Tibial nerve (tissue), 4 donors: ENCODE measurements at regions not wholly inside any gene's neighbourhood (a gene's known extent, or its start where the extent isn't known, plus 50 kb on each side); places are given as distances from the start of the nearest gene placed in this dataset.

Experiments
- DNase-seq, 2 donors: peaks; one replicate each; pipeline ENCODE4 v3.0.0-alpha.2; 2019; ENCODE audit warnings: low spot score in 2 of 2
- H3K27ac ChIP-seq, 4 donors: fragments of 200-600 bp; sonication (generic) in 3 of 4; one replicate each; pipeline ENCODE4 v1.5.1; 2017 to 2019; ENCODE audit warnings: mild to moderate bottlenecking in 1 of 4
- H3K27me3 ChIP-seq, 2 donors: fragments of 200-600 bp; sonication (generic) in 1 of 2; one replicate each; pipeline versions ENCODE4 v1.5.1 to v1.6.0; 2017 to 2019
- H3K36me3 ChIP-seq, 3 donors: fragments of 200-600 bp; sonication (generic); one replicate each; pipeline ENCODE4 v1.5.1; 2018 to 2019
- H3K4me1 ChIP-seq, 4 donors: fragments of 200-600 bp; sonication (generic) in 3 of 4; one replicate each; pipeline ENCODE4 v1.5.1; 2017 to 2019
- H3K4me3 ChIP-seq, 4 donors: fragments of 200-600 bp; sonication (generic) in 3 of 4; one replicate each; pipeline ENCODE4 v1.5.1; 2017 to 2019; ENCODE audit warnings: mild to moderate bottlenecking in 1 of 4, moderate library complexity in 1 of 4
- H3K9me3 ChIP-seq, 4 donors: fragments of 200-600 bp; sonication (generic) in 3 of 4; one replicate each; pipeline ENCODE4 v1.5.1; 2017 to 2019
- CTCF ChIP-seq, 5 experiments: fragments of 200-600 bp in 3 of 5; fragments of 450-650 bp in 2 of 5; sonication (generic) in 3 of 5; IDR thresholded peaks; one replicate each; pipeline ENCODE4 v1.5.1; 2016 to 2019; ENCODE audit warnings: antibody characterized with exemption in 5 of 5, mild to moderate bottlenecking in 3 of 5, moderate library complexity in 2 of 5
- EP300 ChIP-seq, 2 donors: sonication (generic); formaldehyde crosslinking; IDR thresholded peaks; one replicate each; pipeline ENCODE4 v1.6.1; 2017; ENCODE audit warnings: antibody characterized with exemption in 2 of 2, mild to moderate bottlenecking in 1 of 2
- POLR2A ChIP-seq, 2 donors: fragments of 450-650 bp; IDR thresholded peaks; one replicate each; pipeline ENCODE4 v1.6.1; 2017; ENCODE audit warnings: antibody characterized with exemption in 2 of 2, mild to moderate bottlenecking in 2 of 2, moderate library complexity in 2 of 2
- WGBS, 2 donors: methylation state at CpG; one replicate each; pipeline ENCODE4 v1.1.5; 2018; 5-methylcytosine and 5-hydroxymethylcytosine counted together

DNA sequence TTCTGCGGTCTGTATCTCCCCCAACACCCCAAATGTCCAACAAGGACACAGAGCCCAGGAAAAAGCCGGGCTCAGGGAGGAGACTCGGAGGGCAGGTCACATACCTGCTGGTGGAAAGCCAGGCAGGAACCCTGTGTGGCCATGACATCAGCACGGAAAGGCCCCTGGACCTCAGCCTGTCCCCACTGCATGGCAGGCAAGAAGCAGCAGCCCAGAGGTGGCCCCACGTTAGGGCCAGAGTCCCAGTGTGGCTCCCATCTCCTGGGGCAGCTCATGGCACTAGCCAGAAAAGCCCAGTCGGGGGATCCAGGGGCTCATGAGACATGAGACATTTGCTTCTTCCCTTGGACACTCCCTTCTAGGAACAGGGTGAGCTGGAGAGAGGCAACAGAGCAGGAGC lies 258.7 kb downstream of the DLL1 start:
- H3K27ac ChIP-seq, result no peak overlapping the region
- no peaks in the 10 kb centered on the region for H3K4me1 ChIP-seq
- peaks cover 0 to 21% (median 0%) of the 10 kb centered on the region in 4 donors for H3K9me3 ChIP-seq
- no peaks in the 10 kb centered on the region for H3K27me3 ChIP-seq
- TF ChIP-seq POLR2A (IDR thresholded peaks at IDR 0.05) (no peak), EP300 (IDR thresholded peaks at IDR 0.05) (no peak), CTCF (IDR thresholded peaks at IDR 0.05) (no peak)
- WGBS, 2 donors, result 87 to 95% methylated on average over 6 of the region's 6 CpGs
- no peak overlapping the region for H3K4me3 ChIP-seq
- no peaks in the 10 kb centered on the region for H3K36me3 ChIP-seq
- DNase-seq, result no peak

- TF ChIP-seq POLR2A (IDR thresholded peaks at IDR 0.05) (no peak), EP300 (IDR thresholded peaks at IDR 0.05) (no peak), CTCF (IDR thresholded peaks at IDR 0.05) (no peak)
- WGBS, 2 donors, result 84 to 88% methylated on average over 11 of the region's 11 CpGs
- Histone ChIP-seq H3K36me3 (no peaks in the 10 kb centered on the region), H3K9me3 (peaks cover 0 to 16% (median 0%) of the 10 kb centered on the region in 4 donors), H3K27ac (no peak overlapping the region), H3K27me3 (no peaks in the 10 kb centered on the region), H3K4me3 (no peak overlapping the region), H3K4me1 (no peaks in the 10 kb centered on the region)
- no peak for DNase-seq
Observed at GRCh38 chr6:170031684-170032121, 259.2 kb downstream of the DLL1 start.

GRCh38 chr6:170030821-170031471 lies 259.9 kb downstream of the DLL1 start:
- no peaks in the 10 kb centered on the region for H3K36me3 ChIP-seq
- no peak overlapping the region for H3K27ac ChIP-seq
- no peak for DNase-seq
- no peak for TF ChIP-seq EP300 (IDR thresholded peaks at IDR 0.05)
- no peak for TF ChIP-seq CTCF (IDR thresholded peaks at IDR 0.05)
- no peak for TF ChIP-seq POLR2A (IDR thresholded peaks at IDR 0.05)
- peaks cover 0 to 10% (median 0%) of the 10 kb centered on the region in 4 donors for H3K9me3 ChIP-seq
- no peaks in the 10 kb centered on the region for H3K27me3 ChIP-seq
- H3K4me1 ChIP-seq, result no peaks in the 10 kb centered on the region
- no peak overlapping the region for H3K4me3 ChIP-seq
- 74 to 84% methylated on average over 7 to 13 of the region's 16 CpGs for WGBS, 2 donors

DNA sequence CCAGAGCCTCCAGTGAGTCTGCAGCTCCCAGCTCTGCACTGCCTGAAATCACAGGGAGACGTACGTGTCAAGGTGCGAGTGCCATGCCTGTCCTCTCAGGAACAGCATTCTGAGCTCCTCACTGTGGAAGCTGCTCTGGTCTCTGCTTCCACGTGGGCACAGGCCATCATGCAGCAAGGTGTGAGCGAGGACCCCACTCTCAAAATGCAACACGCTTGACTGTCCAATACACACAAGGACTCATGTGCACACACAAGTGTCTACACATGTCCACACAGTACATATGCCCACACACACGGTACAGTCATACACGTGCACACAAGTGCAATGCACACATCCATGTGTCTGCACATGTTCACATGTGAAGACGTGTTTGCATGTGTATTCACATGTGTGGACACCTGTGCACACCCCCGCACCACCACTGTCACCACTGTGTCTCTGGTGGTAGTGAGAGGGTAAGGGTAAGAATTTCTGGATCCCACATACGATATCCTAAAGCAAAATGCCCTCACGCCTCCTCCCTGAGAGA lies 260.5 kb downstream of the DLL1 start:
- DNase-seq, result no peak
- H3K4me1 ChIP-seq, result no peaks in the 10 kb centered on the region
- no peaks in the 10 kb centered on the region for H3K36me3 ChIP-seq
- 89 to 90% methylated on average over 9 to 12 of the region's 12 CpGs for WGBS, 2 donors
- H3K9me3 ChIP-seq, result peaks cover 0 to 10% (median 0%) of the 10 kb centered on the region in 4 donors
- no peak overlapping the region for H3K4me3 ChIP-seq
- no peaks in the 10 kb centered on the region for H3K27me3 ChIP-seq
- no peak overlapping the region for H3K27ac ChIP-seq
- TF ChIP-seq EP300 (IDR thresholded peaks at IDR 0.05) (no peak), CTCF (IDR thresholded peaks at IDR 0.05) (no peak), POLR2A (IDR thresholded peaks at IDR 0.05) (no peak)

GRCh38 chr6:170029416-170030283 lies 261.2 kb downstream of the DLL1 start:
- peaks cover 0 to 10% (median 0%) of the 10 kb centered on the region in 4 donors for H3K9me3 ChIP-seq
- H3K27me3 ChIP-seq, result no peaks in the 10 kb centered on the region
- H3K27ac ChIP-seq, result no peak overlapping the region
- H3K4me3 ChIP-seq, result no peak overlapping the region
- no peak for TF ChIP-seq EP300 (IDR thresholded peaks at IDR 0.05)
- TF ChIP-seq POLR2A (IDR thresholded peaks at IDR 0.05), result no peak
- TF ChIP-seq CTCF (IDR thresholded peaks at IDR 0.05), result no peak
- no peak for DNase-seq
- no peaks in the 10 kb centered on the region for H3K36me3 ChIP-seq
- no peaks in the 10 kb centered on the region for H3K4me1 ChIP-seq
- WGBS, 2 donors, result 85 to 86% methylated on average over 19 of the region's 23 CpGs
